ENCODE measurements at regions not wholly inside any gene's neighbourhood (a gene's known extent, or its start where the extent isn't known, plus 50 kb on each side); places are given as distances from the start of the nearest gene placed in this dataset.

DNA sequence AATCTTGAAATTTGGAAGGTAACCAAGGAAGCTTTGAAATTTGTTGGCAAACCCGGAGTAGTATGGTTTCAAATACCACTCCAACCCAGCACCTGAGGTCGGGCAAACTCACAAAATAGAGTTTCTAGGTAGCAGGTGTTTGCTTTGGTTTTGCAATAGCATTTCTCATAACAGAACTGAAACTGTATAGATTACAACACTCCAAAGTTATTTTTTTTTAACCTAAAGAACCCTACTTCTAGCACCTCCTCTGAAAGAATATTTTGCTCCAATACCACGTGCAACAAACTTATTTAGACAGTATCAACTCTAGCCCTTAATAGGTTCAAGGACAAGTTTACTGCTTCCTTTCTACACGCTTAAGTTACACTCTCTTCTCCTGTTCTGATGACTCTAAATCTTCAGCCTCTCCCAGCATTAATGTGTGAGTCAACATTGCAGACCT, 178.5 kb upstream of the FMN2 start:
- H3K36me3 ChIP-seq = no peaks in the 10 kb centered on the region
- H3K4me3 ChIP-seq = no peak overlapping the region
- intact Hi-C loops (cut with DNase I; ENCODE audit: low total_unique reads) = no loop called here
- TF ChIP-seq, protein P1, sequence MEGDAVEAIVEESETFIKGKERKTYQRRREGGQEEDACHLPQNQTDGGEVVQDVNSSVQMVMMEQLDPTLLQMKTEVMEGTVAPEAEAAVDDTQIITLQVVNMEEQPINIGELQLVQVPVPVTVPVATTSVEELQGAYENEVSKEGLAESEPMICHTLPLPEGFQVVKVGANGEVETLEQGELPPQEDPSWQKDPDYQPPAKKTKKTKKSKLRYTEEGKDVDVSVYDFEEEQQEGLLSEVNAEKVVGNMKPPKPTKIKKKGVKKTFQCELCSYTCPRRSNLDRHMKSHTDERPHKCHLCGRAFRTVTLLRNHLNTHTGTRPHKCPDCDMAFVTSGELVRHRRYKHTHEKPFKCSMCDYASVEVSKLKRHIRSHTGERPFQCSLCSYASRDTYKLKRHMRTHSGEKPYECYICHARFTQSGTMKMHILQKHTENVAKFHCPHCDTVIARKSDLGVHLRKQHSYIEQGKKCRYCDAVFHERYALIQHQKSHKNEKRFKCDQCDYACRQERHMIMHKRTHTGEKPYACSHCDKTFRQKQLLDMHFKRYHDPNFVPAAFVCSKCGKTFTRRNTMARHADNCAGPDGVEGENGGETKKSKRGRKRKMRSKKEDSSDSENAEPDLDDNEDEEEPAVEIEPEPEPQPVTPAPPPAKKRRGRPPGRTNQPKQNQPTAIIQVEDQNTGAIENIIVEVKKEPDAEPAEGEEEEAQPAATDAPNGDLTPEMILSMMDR (IDR thresholded peaks at IDR 0.05) = no peak
- no peak for TF ChIP-seq POLR2AphosphoS5 (IDR thresholded peaks at IDR 0.05)
- no peak for TF ChIP-seq POLR2A (IDR thresholded peaks at IDR 0.05)
- no peaks in the 10 kb centered on the region for H3K27me3 ChIP-seq
- H3K4me1 ChIP-seq = no peaks in the 10 kb centered on the region
- no peak overlapping the region for H3K27ac ChIP-seq
- no peak for DNase-seq (ENCODE audit: low spot score in 2 of 2)
- H3K9me3 ChIP-seq = no peaks in the 10 kb centered on the region

DNA sequence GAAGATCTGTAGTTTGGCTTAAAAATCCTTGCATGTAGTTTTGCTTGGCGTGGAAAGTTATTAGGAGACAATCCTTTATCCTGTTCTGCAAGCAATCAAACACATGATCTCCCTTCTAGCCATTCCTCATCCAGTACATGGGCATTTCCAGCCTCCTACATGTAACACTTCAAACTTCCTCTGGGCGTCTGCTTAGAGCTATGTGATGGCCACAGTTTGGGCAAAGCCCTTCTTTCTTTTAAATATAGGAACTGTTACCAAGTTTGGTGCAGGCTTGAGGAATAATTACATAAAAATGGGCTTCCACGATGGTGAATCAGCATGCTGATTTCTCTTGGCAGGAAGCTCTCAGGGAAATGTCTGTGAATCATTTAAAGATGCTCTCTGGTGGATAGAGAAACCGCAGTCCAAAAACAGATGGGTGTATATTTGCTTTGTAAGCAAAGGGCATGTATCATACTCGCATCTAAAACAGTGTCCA, 176.9 kb upstream of the FMN2 start:
- no peaks in the 10 kb centered on the region for H3K27me3 ChIP-seq
- no peak overlapping the region for H3K4me3 ChIP-seq
- intact Hi-C loops (cut with DNase I; ENCODE audit: low total_unique reads) = no loop called here
- TF ChIP-seq POLR2AphosphoS5 (IDR thresholded peaks at IDR 0.05) (no peak), POLR2A (IDR thresholded peaks at IDR 0.05) (no peak)
- TF ChIP-seq, protein P1 (IDR thresholded peaks at IDR 0.05) = no peak
- no peaks in the 10 kb centered on the region for H3K4me1 ChIP-seq
- no peak overlapping the region for H3K27ac ChIP-seq
- DNase-seq (ENCODE audit: low spot score in 2 of 2) = no peak
- no peaks in the 10 kb centered on the region for H3K36me3 ChIP-seq
- H3K9me3 ChIP-seq = no peaks in the 10 kb centered on the region

DNA sequence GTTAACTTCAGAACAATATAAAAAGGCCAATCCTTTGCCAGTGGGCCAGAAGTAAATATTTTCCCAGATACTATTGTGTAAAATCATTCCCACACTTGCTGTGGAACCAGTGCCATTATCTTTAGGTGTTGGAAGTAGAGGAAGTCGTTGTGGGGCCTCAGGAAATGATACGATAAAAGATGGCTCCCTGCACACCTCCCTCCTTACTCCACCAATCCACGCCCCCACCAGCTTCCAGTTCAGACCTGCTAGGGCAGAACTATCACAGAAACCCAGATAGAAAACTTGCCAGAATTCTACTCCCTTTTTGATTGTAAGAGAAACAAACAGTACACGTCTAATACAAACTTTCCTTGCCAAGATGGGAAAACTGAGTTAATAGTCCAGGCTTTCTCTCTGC, 173.0 kb upstream of the FMN2 start:
- H3K27me3 ChIP-seq = no peaks in the 10 kb centered on the region
- no peak overlapping the region for H3K4me3 ChIP-seq
- no peak for DNase-seq (ENCODE audit: low spot score in 2 of 2)
- intact Hi-C loops (cut with DNase I; ENCODE audit: low total_unique reads) = no loop called here
- no peaks in the 10 kb centered on the region for H3K36me3 ChIP-seq
- TF ChIP-seq, protein P1 (IDR thresholded peaks at IDR 0.05) = no peak
- TF ChIP-seq POLR2AphosphoS5 (IDR thresholded peaks at IDR 0.05) (no peak), POLR2A (IDR thresholded peaks at IDR 0.05) (no peak)
- no peak overlapping the region for H3K27ac ChIP-seq
- H3K9me3 ChIP-seq = no peaks in the 10 kb centered on the region
- no peaks in the 10 kb centered on the region for H3K4me1 ChIP-seq

DNA sequence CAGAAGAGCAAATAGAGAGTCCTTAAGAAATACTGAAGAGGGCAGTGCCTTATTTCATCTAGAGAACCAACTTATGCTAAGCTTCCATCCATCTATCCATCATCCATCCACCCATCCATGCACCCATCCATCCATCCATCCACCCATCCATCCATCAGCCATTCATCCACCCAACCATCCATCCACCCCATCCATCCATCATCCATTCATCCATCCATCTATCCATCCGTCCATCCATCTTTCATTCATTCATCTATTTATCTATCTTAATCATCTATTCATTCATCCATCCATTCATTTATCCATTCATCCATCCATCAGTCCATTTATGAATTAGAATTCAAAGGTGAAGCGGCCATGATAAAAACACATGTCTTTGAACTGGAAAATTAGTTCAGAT, 171.5 kb upstream of the FMN2 start:
- H3K27me3 ChIP-seq = no peaks in the 10 kb centered on the region
- intact Hi-C loops (cut with DNase I; ENCODE audit: low total_unique reads) = no loop called here
- H3K27ac ChIP-seq = no peak overlapping the region

DNA sequence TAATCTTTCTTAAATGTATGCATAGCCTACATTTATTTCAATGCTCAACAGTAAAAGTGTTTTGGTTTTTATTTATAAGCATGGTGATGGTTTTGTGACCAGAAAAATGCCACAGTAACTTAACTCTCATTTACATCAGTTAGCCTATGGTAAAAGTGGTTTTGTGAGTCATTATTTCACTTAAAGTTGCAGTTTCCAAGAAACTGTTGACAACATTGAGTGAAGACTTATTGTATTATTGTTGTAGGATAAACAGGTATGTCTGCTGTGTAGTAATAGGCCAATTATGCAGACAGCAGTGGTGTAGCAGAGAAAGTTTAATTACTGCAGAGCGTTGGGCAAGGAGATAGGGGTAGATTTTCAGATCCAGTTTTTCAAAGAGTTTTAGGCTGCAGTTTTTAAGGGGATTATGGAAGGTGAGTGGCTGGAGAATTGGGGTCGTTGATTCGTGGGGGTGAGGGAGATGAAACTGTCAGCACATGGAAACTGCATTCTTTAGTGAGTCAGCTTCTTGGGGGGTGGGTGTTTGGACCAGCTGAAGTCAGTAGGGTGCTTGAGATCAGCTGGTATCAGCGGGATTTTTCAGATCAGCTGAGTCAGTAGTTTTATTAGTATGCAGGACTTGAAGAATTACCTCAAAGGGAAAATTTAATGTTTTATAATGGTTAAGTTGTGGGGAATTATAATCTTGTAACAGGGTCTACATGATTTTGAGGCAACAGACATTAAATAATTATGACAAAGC, 168.7 kb upstream of the FMN2 start:
- H3K9me3 ChIP-seq = no peaks in the 10 kb centered on the region
- no peaks in the 10 kb centered on the region for H3K27me3 ChIP-seq
- TF ChIP-seq POLR2AphosphoS5 (IDR thresholded peaks at IDR 0.05) (no peak), POLR2A (IDR thresholded peaks at IDR 0.05) (no peak)
- TF ChIP-seq, protein P1 (IDR thresholded peaks at IDR 0.05) = no peak
- H3K4me3 ChIP-seq = no peak overlapping the region
- H3K27ac ChIP-seq = no peak overlapping the region
- H3K36me3 ChIP-seq = no peaks in the 10 kb centered on the region
- no peaks in the 10 kb centered on the region for H3K4me1 ChIP-seq
- DNase-seq (ENCODE audit: low spot score in 2 of 2) = no peak
- intact Hi-C loops (cut with DNase I; ENCODE audit: low total_unique reads) = no loop called here

More for the DNA sequence above, 171.5 kb upstream of the FMN2 start:
- Histone ChIP-seq H3K4me3 (no peak overlapping the region), H3K4me1 (no peaks in the 10 kb centered on the region), H3K36me3 (no peaks in the 10 kb centered on the region), H3K9me3 (no peaks in the 10 kb centered on the region)
- TF ChIP-seq POLR2AphosphoS5 (IDR thresholded peaks at IDR 0.05) = no peak
- TF ChIP-seq, protein P1 (IDR thresholded peaks at IDR 0.05) = no peak
- TF ChIP-seq POLR2A (IDR thresholded peaks at IDR 0.05) = no peak
- no peak for DNase-seq (ENCODE audit: low spot score in 2 of 2)

All from breast epithelium (tissue), 4 donors.